HCT116 (cell line): ENCODE measurements at regions not wholly inside any gene's neighbourhood (a gene's known extent, or its start where the extent isn't known, plus 50 kb on each side); places are given as distances from the start of the nearest gene placed in this dataset.

Experiments used
- ATAC-seq: fragments of 200-7000 bp; cut with Tn5 transposase; 2 replicates; pipeline ENCODE4 v1.9.1; 2020; ENCODE audit warnings: mild to moderate bottlenecking, moderate library complexity
- BruUV-seq: library from RNA; stranded (reverse); fragments of 400-500 nt; replicated peaks from 2 replicates; lab custom pipeline; 2021; lab: Mats Ljungman, UMichigan
- CTCF ChIA-PET: fragments of 300-600 bp; sonication (Branson Sonifier 250); formaldehyde crosslinking; loops from one replicate; lab custom pipeline; 2021; ENCODE audit warnings: antibody characterized with exemption; lab: Charles Lee
- POLR2A ChIA-PET: fragments of 300-600, 350-600 bp; sonication (Branson Sonifier 250); formaldehyde crosslinking; loops from one replicate; lab custom pipeline; 2021; ENCODE audit warnings: antibody characterized with exemption; lab: Charles Lee
- RAD21 ChIA-PET, 2 experiments: fragments of 300-600 bp; sonication (Branson Sonifier 250); formaldehyde crosslinking; loops; one replicate each; lab custom pipeline; 2023; ENCODE audit warnings: low total read pairs in 2 of 2; ENCODE audit not compliant: uncharacterized antibody in 2 of 2, unreplicated experiment in 2 of 2, low non-redundant PET in 1 of 2; lab: Charles Lee
- DNase-seq: peaks from one replicate; pipeline ENCODE4 v3.0.0-alpha.2; 2010; ENCODE audit warnings: low read depth, low spot score
- H2AFZ ChIP-seq: fragments of 200-600 bp; shearing (Covaris generic), sonication (generic); 2 replicates; pipeline ENCODE4 v1.6.1; 2017; ENCODE audit warnings: low read depth, mixed run types, mixed read lengths, antibody characterized with exemption, low read length; ENCODE audit not compliant: poor library complexity, severe bottlenecking
- H3K27ac ChIP-seq: 2 replicates; pipeline ENCODE4 v1.5.1; 2012; ENCODE audit warnings: low read depth, low read length
- H3K27me3 ChIP-seq: fragments of 200-600 bp; sonication (generic); 2 replicates; pipeline ENCODE4 v1.6.1; 2016; ENCODE audit warnings: mixed run types, low read length, mixed read lengths; ENCODE audit not compliant: insufficient read depth
- H3K36me3 ChIP-seq, 2 experiments: fragments of 200-500 bp in 1 of 2; fragments of 200-600 bp in 1 of 2; sonication (Bioruptor generic) in 1 of 2; sonication (generic) in 1 of 2; 2 replicates each; pipeline versions ENCODE4 v1.5.1 to v1.6.1; 2014 to 2016; ENCODE audit warnings: low read length in 2 of 2, inconsistent platforms in 1 of 2, mixed read lengths in 1 of 2, mixed run types in 1 of 2; ENCODE audit not compliant: insufficient read depth in 2 of 2, control insufficient read depth in 1 of 2
- H3K4me1 ChIP-seq, 2 experiments: fragments of 200-600 bp in 1 of 2; sonication (generic) in 1 of 2; 2 replicates each; pipeline versions ENCODE4 v1.5.1 to v1.6.1; 2012 to 2017; ENCODE audit warnings: low read length in 2 of 2, inconsistent platforms in 1 of 2, mild to moderate bottlenecking in 1 of 2, mixed read lengths in 1 of 2, mixed run types in 1 of 2, moderate library complexity in 1 of 2; ENCODE audit not compliant: insufficient read depth in 2 of 2, control insufficient read depth in 1 of 2
- H3K4me2 ChIP-seq: fragments of 200-600 bp; sonication (generic); 2 replicates; pipeline ENCODE4 v1.6.1; 2017; ENCODE audit warnings: mixed run types, low read length, mixed read lengths
- H3K4me3 ChIP-seq, 2 experiments: fragments of 200-600 bp in 1 of 2; sonication (generic) in 1 of 2; replicated peaks in 1 of 2; 2 replicates each; pipeline ENCODE4 v1.5.1; 2011 to 2016; ENCODE audit warnings: low read length in 2 of 2, control low read depth in 1 of 2, low read depth in 1 of 2, mild to moderate bottlenecking in 1 of 2, mixed read lengths in 1 of 2, mixed run types in 1 of 2
- H3K79me2 ChIP-seq: fragments of 200-600 bp; sonication (generic); 2 replicates; pipeline ENCODE4 v1.6.1; 2017; ENCODE audit warnings: mild to moderate bottlenecking, mixed run types, low read length, moderate library complexity, mixed read lengths; ENCODE audit not compliant: insufficient read depth
- H3K9ac ChIP-seq: fragments of 200-600 bp; sonication (generic); 2 replicates; pipeline ENCODE4 v1.6.1; 2016; ENCODE audit warnings: low read length, mixed read lengths
- H3K9me2 ChIP-seq: fragments of 200-600 bp; sonication (generic), shearing (Covaris generic); 2 replicates; pipeline ENCODE4 v1.6.1; 2017; ENCODE audit warnings: mixed run types, mild to moderate bottlenecking, moderate library complexity; ENCODE audit not compliant: insufficient read depth
- H3K9me3 ChIP-seq, 2 experiments: fragments of 200-500 bp in 1 of 2; fragments of 200-600 bp in 1 of 2; sonication (Bioruptor generic) in 1 of 2; sonication (generic) in 1 of 2; 2 replicates each; pipeline ENCODE4 v1.6.1; 2014 to 2017; ENCODE audit warnings: low read length in 2 of 2, mixed read lengths in 2 of 2, inconsistent platforms in 1 of 2, low read depth in 1 of 2, mild to moderate bottlenecking in 1 of 2, mixed run types in 1 of 2, moderate library complexity in 1 of 2; ENCODE audit not compliant: control insufficient read depth in 1 of 2, insufficient read depth in 1 of 2
- H4K20me1 ChIP-seq: fragments of 200-600 bp; sonication (generic), shearing (Covaris generic); 2 replicates; pipeline ENCODE4 v1.6.1; 2017; ENCODE audit warnings: mixed run types, mild to moderate bottlenecking, moderate library complexity; ENCODE audit not compliant: insufficient read depth
- ATF3 ChIP-seq: IDR thresholded peaks from 2 replicates; pipeline ENCODE4 v1.6.1; 2012
- CBX3 ChIP-seq: IDR thresholded peaks from 2 replicates; pipeline ENCODE4 v1.6.1; 2012; ENCODE audit warnings: low read depth
- EGR1 ChIP-seq: IDR thresholded peaks from 2 replicates; pipeline ENCODE4 v1.6.1; 2012; ENCODE audit warnings: low read depth
- EZH2 ChIP-seq: fragments of 200-600 bp; sonication (generic); IDR thresholded peaks from 2 replicates; pipeline ENCODE4 v1.6.1; 2017; ENCODE audit warnings: antibody characterized with exemption, mixed run types
- EZH2phosphoT487 ChIP-seq: fragments of 200-600 bp; IDR thresholded peaks from 2 replicates; pipeline ENCODE4 v1.6.1; 2018; ENCODE audit warnings: antibody characterized with exemption, borderline replicate concordance
- JUND ChIP-seq: IDR thresholded peaks from 2 replicates; pipeline ENCODE4 v1.6.1; 2012
- MAX ChIP-seq: IDR thresholded peaks from 2 replicates; pipeline ENCODE4 v1.6.1; 2012
- POLR2AphosphoS5 ChIP-seq: IDR thresholded peaks from 2 replicates; pipeline ENCODE4 v1.6.1; 2011; ENCODE audit warnings: mild to moderate bottlenecking, low read depth, low read length, moderate library complexity
- REST ChIP-seq: IDR thresholded peaks from 2 replicates; pipeline ENCODE4 v1.6.1; 2012; ENCODE audit warnings: low read depth
- SP1 ChIP-seq: IDR thresholded peaks from 2 replicates; pipeline ENCODE4 v1.6.1; 2012; ENCODE audit warnings: low read depth
- SRF ChIP-seq: IDR thresholded peaks from 2 replicates; pipeline ENCODE4 v1.6.1; 2012; ENCODE audit warnings: low read depth
- YY1 ChIP-seq: IDR thresholded peaks from 2 replicates; pipeline ENCODE4 v1.6.1; 2011; ENCODE audit warnings: low read length, low read depth, moderate library complexity, mild to moderate bottlenecking; ENCODE audit not compliant: insufficient replicate concordance; ENCODE audit errors: extremely low read depth
- ZBTB33 ChIP-seq: IDR thresholded peaks from 2 replicates; pipeline ENCODE4 v1.6.1; 2011; ENCODE audit warnings: mild to moderate bottlenecking, low read length, moderate library complexity; ENCODE audit not compliant: insufficient replicate concordance; ENCODE audit errors: extremely low read depth
- intact Hi-C: fragments of 100-400 bp; cut with micrococcal nuclease; formaldehyde crosslinking; loops from 2 replicates; pipeline ENCODE4 v1.10.0; 2022

GRCh38 chr1:81380436-81380835 is 420.3 kb upstream of the ADGRL2 start:
- Histone ChIP-seq H3K36me3 (no peaks in the 10 kb centered on the region), H3K9me2 (no peaks in the 10 kb centered on the region), H3K9me3 (no peaks in the 10 kb centered on the region), H3K4me3 (no peak overlapping the region), H3K4me2 (no peak overlapping the region), H4K20me1 (no peaks in the 10 kb centered on the region), H3K9ac (no peak overlapping the region), H3K4me1 (no peaks in the 10 kb centered on the region), H3K27me3 (no peaks in the 10 kb centered on the region), H3K27ac (no peak overlapping the region), H2AFZ (no peak overlapping the region)
- BruUV-seq = no TSS peak
- intact Hi-C loops = no loop called here
- ChIA-PET RAD21 (no interaction called here), POLR2A (no interaction called here), CTCF (no interaction called here)
- no peak for ATAC-seq
- DNase-seq = no peak
- TF ChIP-seq MAX (no peak), ATF3 (no peak), SP1 (no peak)
- TF ChIP-seq, all 23 proteins: peak for 0
- H3K79me2 ChIP-seq = no peaks in the 10 kb centered on the region

- ChIA-PET CTCF (no interaction called here), POLR2A (no interaction called here), RAD21 (no interaction called here)
- no peaks in the 10 kb centered on the region for H3K79me2 ChIP-seq
- ATAC-seq (no peak), DNase-seq (no peak)
- intact Hi-C loops = no loop called here
- no peaks in the 10 kb centered on the region for H3K9me3 ChIP-seq
- H3K27me3 ChIP-seq = no peaks in the 10 kb centered on the region
- BruUV-seq = no TSS peak
- H3K9ac ChIP-seq = no peak overlapping the region
- H3K27ac ChIP-seq = no peak overlapping the region
- no peak overlapping the region for H3K4me3 ChIP-seq
- no peaks in the 10 kb centered on the region for H3K4me1 ChIP-seq
- no peak overlapping the region for H2AFZ ChIP-seq
- H3K4me2 ChIP-seq = no peak overlapping the region
- no peaks in the 10 kb centered on the region for H3K9me2 ChIP-seq
- H4K20me1 ChIP-seq = no peaks in the 10 kb centered on the region
- no peaks in the 10 kb centered on the region for H3K36me3 ChIP-seq
- TF ChIP-seq EZH2 = no peak
- no peak for TF ChIP-seq JUND
- no peak for TF ChIP-seq EGR1
- no peak for TF ChIP-seq SP1
- TF ChIP-seq ATF3 = no peak
- TF ChIP-seq YY1 = no peak
- TF ChIP-seq MAX = no peak
- no peak for TF ChIP-seq CBX3
- no peak for TF ChIP-seq SRF
- no peak for TF ChIP-seq REST
- no peak for TF ChIP-seq ZBTB33
- TF ChIP-seq EZH2phosphoT487 = no peak
- TF ChIP-seq POLR2AphosphoS5 = no peak
Observed at GRCh38 chr1:81379430-81379829, 421.3 kb upstream of the ADGRL2 start.
